ENCODE measurements at regions not wholly inside any gene's neighbourhood (a gene's known extent, or its start where the extent isn't known, plus 50 kb on each side); places are given as distances from the start of the nearest gene placed in this dataset.

- ATAC-seq (no peak), FAIRE-seq (no peak), DNase-seq (ENCODE audit: low read depth in 1 of 2, low spot score in 1 of 2) (no peak)
- ChIA-PET CTCF (no interaction called here), POLR2A (no interaction called here)
- Histone ChIP-seq H3K9me3 (no peaks in the 10 kb centered on the region), H3K4me2 (no peak overlapping the region), H3K4me3 (no peak overlapping the region), H3K4me1 (no peaks in the 10 kb centered on the region), H3K27ac (no peak overlapping the region)
- no peak for TF ChIP-seq ZNF302 (CRISPR knock-in tag; IDR thresholded peaks at IDR 0.05)
- no peak for TF ChIP-seq GATA3 (IDR thresholded peaks at IDR 0.05; ENCODE audit: borderline replicate concordance)
- TF ChIP-seq FOXS1 (CRISPR knock-in tag; IDR thresholded peaks at IDR 0.05), result no peak
- TF ChIP-seq ESRRA (IDR thresholded peaks at IDR 0.05; ENCODE audit: borderline replicate concordance, low read length), result no peak
- TF ChIP-seq SMC3 (IDR thresholded peaks at IDR 0.05), result no peak
- TF ChIP-seq TP53 (CRISPR knock-in tag; IDR thresholded peaks at IDR 0.05), result no peak
- TF ChIP-seq FOSB (CRISPR knock-in tag; IDR thresholded peaks at IDR 0.05), result no peak
- no peak for TF ChIP-seq ATOH8 (CRISPR knock-in tag; IDR thresholded peaks at IDR 0.05; ENCODE audit: low read depth)
- TF ChIP-seq PHF8 (IDR thresholded peaks at IDR 0.05; ENCODE audit: borderline replicate concordance, low read depth), result no peak
- TF ChIP-seq NFE2L2 (conservative IDR thresholded peaks at IDR 0.05; ENCODE audit: low read length), result no peak
- no peak for TF ChIP-seq BHLHE40 (IDR thresholded peaks at IDR 0.05; ENCODE audit: low read depth, low read length)
- no peak for TF ChIP-seq HMGXB4 (CRISPR knock-in tag; IDR thresholded peaks at IDR 0.05; ENCODE audit: borderline replicate concordance)
- TF ChIP-seq EHF (CRISPR knock-in tag; IDR thresholded peaks at IDR 0.05), result no peak
- no peak for TF ChIP-seq HOXA7 (CRISPR knock-in tag; IDR thresholded peaks at IDR 0.05)
- TF ChIP-seq JUN (IDR thresholded peaks at IDR 0.05), result no peak
- no peak for TF ChIP-seq ZFP36 (IDR thresholded peaks at IDR 0.05; ENCODE audit: borderline replicate concordance, partially characterized antibody)
- no peak for TF ChIP-seq REST (IDR thresholded peaks at IDR 0.05)
- TF ChIP-seq MAFK (IDR thresholded peaks at IDR 0.05; ENCODE audit: partially characterized antibody), result no peak
- TF ChIP-seq CBX2 (IDR thresholded peaks at IDR 0.05; ENCODE audit: borderline replicate concordance, low read depth), result no peak
- no peak for TF ChIP-seq ELK1 (IDR thresholded peaks at IDR 0.05; ENCODE audit: low read depth, low read length)
- 52% methylated on average over 2 of the region's 2 CpGs for WGBS (ENCODE audit: missing lambda C conversion rate)
Measured at GRCh38 chr17:70355185-70355584, 185.9 kb downstream of the KCNJ2 start.

GRCh38 chr17:70357190-70357589, 187.9 kb downstream of the KCNJ2 start:
- no peaks in the 10 kb centered on the region for H3K9me3 ChIP-seq
- H3K27ac ChIP-seq, result no peak overlapping the region
- ATAC-seq (no peak), FAIRE-seq (no peak), DNase-seq (ENCODE audit: low read depth in 1 of 2, low spot score in 1 of 2) (no peak)
- no peak overlapping the region for H3K4me2 ChIP-seq
- no peak for TF ChIP-seq NR3C1 (IDR thresholded peaks at IDR 0.05)
- TF ChIP-seq RAD21 (conservative IDR thresholded peaks at IDR 0.05 in 1 of 2, IDR thresholded peaks at IDR 0.05 in 1 of 2), result no peak
- no peak for TF ChIP-seq EHF (CRISPR knock-in tag; IDR thresholded peaks at IDR 0.05)
- TF ChIP-seq SREBF2 (IDR thresholded peaks at IDR 0.05), result no peak
- TF ChIP-seq TFCP2L1 (CRISPR knock-in tag; IDR thresholded peaks at IDR 0.05), result no peak
- TF ChIP-seq POLR2A (IDR thresholded peaks at IDR 0.05; ENCODE audit: low read length), result no peak
- no peak for TF ChIP-seq MYC (IDR thresholded peaks at IDR 0.05; ENCODE audit: borderline replicate concordance, low read length)
- no peak for TF ChIP-seq SMC3 (IDR thresholded peaks at IDR 0.05)
- no peak for TF ChIP-seq CBX8 (IDR thresholded peaks at IDR 0.05)
- no peak for TF ChIP-seq EHMT2 (IDR thresholded peaks at IDR 0.05; ENCODE audit: low read depth)
- no peak for TF ChIP-seq HEYL (CRISPR knock-in tag; IDR thresholded peaks at IDR 0.05)
- CTCF ChIA-PET, result interaction anchor here (0.9 to 1.0 kb wide), 2 partner anchors 12 kb away, joined by 3 read pairs; no protein-coding TSS in a partner anchor
- WGBS (ENCODE audit: missing lambda C conversion rate), result 31% methylated on average over 5 of the region's 5 CpGs
- no peak overlapping the region for H3K4me3 ChIP-seq
- H3K4me1 ChIP-seq, result no peaks in the 10 kb centered on the region
- POLR2A ChIA-PET, result no interaction called here
